ENCODE measurements at regions not wholly inside any gene's neighbourhood (a gene's known extent, or its start where the extent isn't known, plus 50 kb on each side); places are given as distances from the start of the nearest gene placed in this dataset.
A peak's percentile ranks its signal among the peaks of the same experiment; 100 is the strongest.
"Not testable (repeated sequence)": the region's sequence is repeated elsewhere in the genome, so short reads cannot be mapped to it uniquely, and the experiment has no call there.

DNA sequence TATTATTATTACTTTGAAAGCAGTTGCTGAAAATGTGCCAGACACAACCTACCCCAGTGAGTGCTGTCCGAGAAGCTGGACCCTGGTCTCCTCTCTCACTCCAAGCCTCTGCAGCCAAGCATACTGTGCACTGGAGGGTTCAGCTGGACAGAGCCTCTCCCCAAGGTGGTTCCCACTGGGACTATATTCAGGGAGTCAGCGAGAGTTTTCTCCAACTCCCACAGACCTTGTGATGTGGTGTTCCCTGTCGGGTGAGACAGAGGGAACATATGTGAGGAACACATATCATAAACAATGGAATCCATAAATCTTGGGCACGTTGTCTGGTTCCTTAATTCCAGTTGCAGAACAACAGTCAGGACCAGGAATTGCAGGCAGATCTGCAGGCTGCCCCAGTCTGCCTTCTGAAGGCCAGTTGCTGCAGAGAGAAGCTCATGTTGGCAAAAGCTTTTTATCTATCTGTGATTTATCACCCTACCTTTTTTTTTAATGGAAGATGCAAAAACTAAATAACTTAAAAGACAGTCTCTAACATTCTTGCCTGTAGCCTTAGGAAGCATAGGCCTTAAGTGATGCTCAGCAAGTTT, 619.8 kb upstream of the TBX3 start:
- Histone ChIP-seq H3K9me3 (replicated peaks in 1 of 11) (no peaks in the 10 kb centered on the region; a peak in 1 of 22 replicates), H3K36me3 (no peaks in the 10 kb centered on the region), H4K20me1 (no peaks in the 10 kb centered on the region), H3K27me3 (no peaks in the 10 kb centered on the region), H3K4me2 (0 out of 22 replicates have a peak overlapping the region, but pooled peaks of 1 of the 11 experiments have one; percentile 8), H3K27ac (no peak overlapping the region), H3K4me3 (no peak overlapping the region), H3K4me1 (peaks cover 0 to 6% (median 0%) of the 10 kb centered on the region in 10 experiments; a peak in 2 of 20 replicates), H3K9ac (no peak overlapping the region)
- no peak for TF ChIP-seq Cebpa-rat (IDR thresholded peaks at IDR 0.05)

DNA sequence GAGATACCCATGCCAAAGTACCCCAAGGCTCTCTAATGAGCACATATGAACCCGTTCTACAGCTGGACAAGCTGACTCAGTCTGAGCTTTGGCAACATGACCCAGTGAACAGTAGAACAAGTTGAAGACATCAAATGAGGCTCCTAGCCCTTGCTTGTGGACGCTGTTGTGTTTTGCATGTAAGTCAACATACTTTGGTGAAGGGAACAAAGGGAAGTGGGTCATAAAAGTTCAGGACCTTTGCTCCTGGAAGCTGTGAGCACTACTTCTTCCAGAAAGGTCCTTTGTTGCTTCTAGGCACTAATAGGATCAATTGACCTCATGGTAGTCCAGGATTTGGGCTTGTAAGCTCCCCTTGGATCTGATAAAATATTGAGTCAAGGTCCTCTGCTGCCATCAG, 613.5 kb upstream of the TBX3 start:
- no peak overlapping the region for H3K9ac ChIP-seq
- no peak overlapping the region for H3K27ac ChIP-seq
- no peaks in the 10 kb centered on the region for H3K27me3 ChIP-seq
- peaks cover 0 to 13% (median 0%) of the 10 kb centered on the region in 10 experiments; a peak in 3 of 20 replicates for H3K4me1 ChIP-seq
- H4K20me1 ChIP-seq, result no peaks in the 10 kb centered on the region
- no peaks in the 10 kb centered on the region; a peak in 1 of 22 replicates for H3K9me3 ChIP-seq (replicated peaks in 1 of 11)
- TF ChIP-seq Cebpa-rat (IDR thresholded peaks at IDR 0.05), result no peak
- no peak overlapping the region for H3K4me2 ChIP-seq
- no peaks in the 10 kb centered on the region for H3K36me3 ChIP-seq
- no peak overlapping the region for H3K4me3 ChIP-seq

- H3K9ac ChIP-seq, result no peak overlapping the region
- no peak for TF ChIP-seq Cebpa-rat (IDR thresholded peaks at IDR 0.05)
- no peak overlapping the region for H3K27ac ChIP-seq
- no peaks in the 10 kb centered on the region for H3K9me3 ChIP-seq (replicated peaks in 1 of 11)
- no peaks in the 10 kb centered on the region for H3K27me3 ChIP-seq
- H3K4me1 ChIP-seq, result peaks cover 0 to 13% (median 0%) of the 10 kb centered on the region in 10 experiments; a peak in 3 of 20 replicates
- H3K36me3 ChIP-seq, result no peaks in the 10 kb centered on the region
- H3K4me2 ChIP-seq, result no peak overlapping the region
- H4K20me1 ChIP-seq, result no peaks in the 10 kb centered on the region
- H3K4me3 ChIP-seq, result no peak overlapping the region
These were observed 612.7 kb upstream of the TBX3 start for GRCh38 chr12:115296613-115297198.

DNA sequence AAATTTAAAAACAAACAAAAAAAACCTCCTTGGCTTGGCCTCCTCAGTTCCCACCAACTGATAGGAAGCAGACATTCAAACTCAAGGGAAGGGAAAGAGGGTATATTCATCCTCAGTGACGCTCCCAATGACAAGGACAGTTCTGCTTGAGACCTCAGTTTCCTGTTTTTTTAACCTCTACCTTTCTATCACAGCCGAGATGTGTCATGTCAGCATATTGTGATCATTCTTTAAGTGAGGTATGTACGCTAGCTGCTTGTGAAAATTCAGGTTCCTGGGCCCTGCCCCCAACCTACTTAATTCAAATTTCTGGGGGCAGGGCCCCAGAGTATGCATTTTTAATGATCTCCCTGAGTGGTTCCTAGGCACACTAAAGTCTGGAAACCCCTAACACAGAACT, 611.9 kb upstream of the TBX3 start:
- H3K27me3 ChIP-seq, result no peaks in the 10 kb centered on the region
- no peaks in the 10 kb centered on the region for H3K36me3 ChIP-seq
- H3K4me2 ChIP-seq, result no peak overlapping the region
- H3K9me3 ChIP-seq (replicated peaks in 1 of 11), result no peaks in the 10 kb centered on the region; a peak in 1 of 22 replicates
- H3K27ac ChIP-seq, result no peak overlapping the region
- no peak overlapping the region for H3K4me3 ChIP-seq
- H3K4me1 ChIP-seq, result peaks cover 0 to 13% (median 0%) of the 10 kb centered on the region in 10 experiments; a peak in 3 of 20 replicates
- H4K20me1 ChIP-seq, result no peaks in the 10 kb centered on the region
- no peak for TF ChIP-seq Cebpa-rat (IDR thresholded peaks at IDR 0.05)
- H3K9ac ChIP-seq, result no peak overlapping the region

- Histone ChIP-seq H3K27me3 (no peaks in the 10 kb centered on the region), H3K9ac (no peak overlapping the region), H3K27ac (no peak overlapping the region), H3K4me2 (no peak overlapping the region), H3K36me3 (no peaks in the 10 kb centered on the region), H3K4me3 (no peak overlapping the region), H3K4me1 (peaks cover 0 to 13% (median 0%) of the 10 kb centered on the region in 10 experiments; a peak in 3 of 20 replicates), H4K20me1 (no peaks in the 10 kb centered on the region), H3K9me3 (replicated peaks in 1 of 11) (no peaks in the 10 kb centered on the region; a peak in 1 of 22 replicates)
- TF ChIP-seq Cebpa-rat (IDR thresholded peaks at IDR 0.05), result no peak
These were observed 610.6 kb upstream of the TBX3 start for GRCh38 chr12:115294453-115295133.

- not testable (repeated sequence) for H3K4me1 ChIP-seq; H3K9ac ChIP-seq; H3K9me3 ChIP-seq (replicated peaks in 1 of 11); H3K27ac ChIP-seq; H4K20me1 ChIP-seq; H3K36me3 ChIP-seq; H3K4me2 ChIP-seq; H3K4me3 ChIP-seq; H3K27me3 ChIP-seq
These were observed 601.5 kb upstream of the TBX3 start for GRCh38 chr12:115285429-115285828.

DNA sequence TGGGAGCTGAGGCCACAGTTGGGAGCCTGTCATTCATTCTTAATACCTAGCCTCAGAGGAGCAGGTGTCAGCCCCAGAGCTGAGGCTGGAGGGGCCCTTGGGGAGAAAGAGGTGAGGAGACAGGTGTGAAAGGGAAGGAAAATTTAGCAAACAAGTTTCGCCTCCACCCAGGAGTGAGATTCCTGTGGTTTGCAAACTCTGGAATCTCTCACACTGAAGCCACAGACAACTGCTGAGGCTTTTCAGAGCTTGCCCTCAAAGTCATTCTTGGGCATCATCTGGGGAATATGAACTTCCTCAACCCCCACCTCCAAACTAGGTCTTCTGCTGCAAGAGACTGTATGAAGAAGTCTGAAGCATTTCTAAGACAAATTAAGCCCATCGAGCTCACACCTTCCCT, 589.5 kb upstream of the TBX3 start:
- no peaks in the 10 kb centered on the region for H4K20me1 ChIP-seq
- H3K9me3 ChIP-seq (replicated peaks in 1 of 11), result no peaks in the 10 kb centered on the region
- no peak for TF ChIP-seq Cebpa-rat (IDR thresholded peaks at IDR 0.05)
- H3K27ac ChIP-seq, result no peak overlapping the region
- H3K36me3 ChIP-seq, result no peaks in the 10 kb centered on the region
- H3K9ac ChIP-seq, result no peak overlapping the region
- H3K4me2 ChIP-seq, result no peak overlapping the region
- H3K27me3 ChIP-seq, result no peaks in the 10 kb centered on the region
- H3K4me1 ChIP-seq, result peaks cover 0 to 4% (median 0%) of the 10 kb centered on the region in 10 experiments; a peak in 1 of 20 replicates
- H3K4me3 ChIP-seq, result no peak overlapping the region

- no peak for TF ChIP-seq Cebpa-rat (IDR thresholded peaks at IDR 0.05)
- Histone ChIP-seq H3K4me3 (no peak overlapping the region), H3K9ac (no peak overlapping the region), H3K36me3 (no peaks in the 10 kb centered on the region), H3K27ac (no peak overlapping the region), H3K4me1 (no peaks in the 10 kb centered on the region), H3K4me2 (no peak overlapping the region), H3K9me3 (replicated peaks in 1 of 11) (no peaks in the 10 kb centered on the region), H3K27me3 (no peaks in the 10 kb centered on the region), H4K20me1 (no peaks in the 10 kb centered on the region)
These were observed 584.5 kb upstream of the TBX3 start for GRCh38 chr12:115268451-115268850.

- TF ChIP-seq Cebpa-rat (IDR thresholded peaks at IDR 0.05), result no peak
- Histone ChIP-seq H3K27ac (no peak overlapping the region), H4K20me1 (no peaks in the 10 kb centered on the region), H3K4me1 (peaks cover 0 to 4% (median 0%) of the 10 kb centered on the region in 10 experiments; a peak in 4 of 20 replicates), H3K9ac (no peak overlapping the region), H3K36me3 (no peaks in the 10 kb centered on the region), H3K27me3 (no peaks in the 10 kb centered on the region), H3K4me2 (no peak overlapping the region), H3K4me3 (no peak overlapping the region), H3K9me3 (replicated peaks in 1 of 11) (no peaks in the 10 kb centered on the region)
These were observed 583.9 kb upstream of the TBX3 start for GRCh38 chr12:115267891-115268290.

All from BLaER1 treated with 17β-estradiol and CSF1 and Interleukin-3, amounts not matched to agents 10 nM and 100 nM (cell line).